Fibroblast of lung (primary cell): ENCODE measurements at regions not wholly inside any gene's neighbourhood (a gene's known extent, or its start where the extent isn't known, plus 50 kb on each side); places are given as distances from the start of the nearest gene placed in this dataset.

Experiments used
- DNase-seq, 2 donors: peaks; one replicate each; pipeline versions ENCODE4 v3.0.0 to v3.0.0-alpha.2; 2010; ENCODE audit warnings: low read depth in 2 of 2
- H2AFZ ChIP-seq: 2 replicates; pipeline ENCODE4 v1.5.1; 2012; ENCODE audit warnings: low read length, control low read depth, inconsistent platforms
- H3K27ac ChIP-seq: 2 replicates; pipeline ENCODE4 v1.5.1; 2011; ENCODE audit warnings: low read length, control low read depth; ENCODE audit not compliant: insufficient read depth
- H3K27me3 ChIP-seq: 2 replicates; pipeline ENCODE4 v1.5.1; 2011; ENCODE audit warnings: mild to moderate bottlenecking, low read length; ENCODE audit not compliant: control insufficient read depth, insufficient read depth
- H3K36me3 ChIP-seq: 2 replicates; pipeline ENCODE4 v1.5.1; 2011; ENCODE audit warnings: low read length; ENCODE audit not compliant: control insufficient read depth, insufficient read depth
- H3K4me1 ChIP-seq: 2 replicates; pipeline ENCODE4 v1.5.1; 2011; ENCODE audit warnings: low read length; ENCODE audit not compliant: control insufficient read depth, insufficient read depth; ENCODE audit errors: extremely low read depth
- H3K4me2 ChIP-seq: 2 replicates; pipeline ENCODE4 v1.5.1; 2011; ENCODE audit warnings: low read length, control low read depth; ENCODE audit not compliant: insufficient read depth; ENCODE audit errors: extremely low read depth
- H3K4me3 ChIP-seq, 4 experiments: fragments of 200-600 bp in 1 of 4; sonication (generic) in 1 of 4; replicated peaks in 1 of 4; 2 replicates each; pipeline ENCODE4 v1.5.1; 2011 to 2016; ENCODE audit warnings: low read length in 4 of 4, low read depth in 3 of 4, mild to moderate bottlenecking in 3 of 4, control low read depth in 2 of 4, inconsistent platforms in 1 of 4, mixed read lengths in 1 of 4; ENCODE audit not compliant: insufficient read depth in 1 of 4; ENCODE audit errors: control extremely low read depth in 1 of 4
- H3K79me2 ChIP-seq: 2 replicates; pipeline ENCODE4 v1.5.1; 2012; ENCODE audit warnings: mild to moderate bottlenecking, low read length, inconsistent platforms; ENCODE audit not compliant: control insufficient read depth, insufficient read depth
- H3K9ac ChIP-seq: 2 replicates; pipeline ENCODE4 v1.5.1; 2011; ENCODE audit warnings: mild to moderate bottlenecking, low read length, control low read depth; ENCODE audit not compliant: insufficient read depth
- H3K9me3 ChIP-seq: 2 replicates; pipeline ENCODE4 v1.5.1; 2012; ENCODE audit warnings: low read depth, low read length; ENCODE audit not compliant: control insufficient read depth, insufficient read depth
- H4K20me1 ChIP-seq: 2 replicates; pipeline ENCODE4 v1.5.1; 2011; ENCODE audit warnings: low read length; ENCODE audit not compliant: control insufficient read depth, insufficient read depth; ENCODE audit errors: extremely low read depth
- EZH2 ChIP-seq: IDR thresholded peaks from 2 replicates; pipeline ENCODE4 v1.5.1; 2012; ENCODE audit warnings: low read length, control low read depth, mild to moderate bottlenecking; ENCODE audit errors: missing control alignments
- TF ChIP-seq, protein P1 (sequence below), 2 donors: IDR thresholded peaks in 1 of 2; conservative IDR thresholded peaks in 1 of 2; 1 replicate in 1 of 2; 2 replicates in 1 of 2; pipeline ENCODE4 v1.5.1; 2011 to 2012; ENCODE audit warnings: low read length in 2 of 2, control low read depth in 1 of 2, inconsistent platforms in 1 of 2, low read depth in 1 of 2, mild to moderate bottlenecking in 1 of 2

DNA sequence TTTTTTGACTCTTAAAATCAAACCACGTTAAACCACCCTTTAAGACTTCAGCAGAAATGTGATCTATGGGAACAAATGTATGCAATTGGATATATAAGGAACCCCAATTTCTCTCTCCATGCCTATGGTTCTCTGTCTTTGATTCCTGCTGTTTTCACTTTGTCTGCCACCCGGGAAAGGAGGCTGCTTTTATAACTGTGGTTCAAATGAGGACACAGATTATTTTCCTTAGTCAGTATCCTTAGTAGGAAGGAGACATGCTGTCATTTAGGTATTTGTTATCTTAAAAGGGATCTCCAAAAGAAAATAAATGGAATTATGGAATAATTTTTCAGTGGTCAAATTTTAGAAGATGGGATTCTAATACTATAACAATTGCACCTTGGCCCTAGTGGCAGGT is 176.1 kb upstream of the NREP start:
- peak in 1 of 2 donors; percentile 46 for DNase-seq
- H3K36me3 ChIP-seq: no peaks in the 10 kb centered on the region
- H4K20me1 ChIP-seq: no peaks in the 10 kb centered on the region
- H3K79me2 ChIP-seq: no peaks in the 10 kb centered on the region
- no peak overlapping the region for H3K4me3 ChIP-seq
- H3K9me3 ChIP-seq: no peaks in the 10 kb centered on the region
- no peak overlapping the region for H2AFZ ChIP-seq
- H3K27ac ChIP-seq: no peak overlapping the region
- TF ChIP-seq, protein P1, sequence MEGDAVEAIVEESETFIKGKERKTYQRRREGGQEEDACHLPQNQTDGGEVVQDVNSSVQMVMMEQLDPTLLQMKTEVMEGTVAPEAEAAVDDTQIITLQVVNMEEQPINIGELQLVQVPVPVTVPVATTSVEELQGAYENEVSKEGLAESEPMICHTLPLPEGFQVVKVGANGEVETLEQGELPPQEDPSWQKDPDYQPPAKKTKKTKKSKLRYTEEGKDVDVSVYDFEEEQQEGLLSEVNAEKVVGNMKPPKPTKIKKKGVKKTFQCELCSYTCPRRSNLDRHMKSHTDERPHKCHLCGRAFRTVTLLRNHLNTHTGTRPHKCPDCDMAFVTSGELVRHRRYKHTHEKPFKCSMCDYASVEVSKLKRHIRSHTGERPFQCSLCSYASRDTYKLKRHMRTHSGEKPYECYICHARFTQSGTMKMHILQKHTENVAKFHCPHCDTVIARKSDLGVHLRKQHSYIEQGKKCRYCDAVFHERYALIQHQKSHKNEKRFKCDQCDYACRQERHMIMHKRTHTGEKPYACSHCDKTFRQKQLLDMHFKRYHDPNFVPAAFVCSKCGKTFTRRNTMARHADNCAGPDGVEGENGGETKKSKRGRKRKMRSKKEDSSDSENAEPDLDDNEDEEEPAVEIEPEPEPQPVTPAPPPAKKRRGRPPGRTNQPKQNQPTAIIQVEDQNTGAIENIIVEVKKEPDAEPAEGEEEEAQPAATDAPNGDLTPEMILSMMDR (conservative IDR thresholded peaks at IDR 0.05 in 1 of 2, IDR thresholded peaks at IDR 0.05 in 1 of 2; ENCODE audit: low read depth in 1 of 2, low read length in 2 of 2): no peak
- TF ChIP-seq EZH2: no peak
- H3K4me2 ChIP-seq: no peak overlapping the region
- no peak overlapping the region for H3K9ac ChIP-seq
- H3K4me1 ChIP-seq: peaks cover 28% of the 10 kb centered on the region
- no peaks in the 10 kb centered on the region for H3K27me3 ChIP-seq

DNA sequence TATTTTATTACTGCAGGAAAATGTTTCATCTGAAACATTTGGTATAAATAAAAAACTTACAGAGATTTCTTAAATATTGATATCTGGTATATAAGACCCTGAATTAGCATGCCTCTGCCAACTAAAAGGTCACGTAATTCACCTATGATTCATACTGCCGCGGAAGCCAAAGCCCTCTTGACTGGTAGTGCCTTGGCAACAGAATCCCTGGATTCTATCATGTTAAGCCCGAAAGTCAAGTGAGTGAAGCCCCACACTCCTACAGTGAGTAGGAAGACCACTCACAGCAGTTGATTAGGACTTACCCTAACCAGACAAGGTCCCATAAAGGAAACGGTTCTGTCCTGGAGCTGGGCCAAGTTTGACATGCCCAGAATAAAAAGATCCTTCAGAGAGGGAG is 175.6 kb upstream of the NREP start:
- no peak overlapping the region for H3K27ac ChIP-seq
- H3K36me3 ChIP-seq: no peaks in the 10 kb centered on the region
- no peaks in the 10 kb centered on the region for H3K27me3 ChIP-seq
- H3K4me3 ChIP-seq: no peak overlapping the region
- peaks cover 26% of the 10 kb centered on the region for H3K4me1 ChIP-seq
- H3K79me2 ChIP-seq: no peaks in the 10 kb centered on the region
- H3K9me3 ChIP-seq: no peaks in the 10 kb centered on the region
- H4K20me1 ChIP-seq: no peaks in the 10 kb centered on the region
- H3K4me2 ChIP-seq: no peak overlapping the region
- peak in 1 of 2 donors; percentile 68 for DNase-seq
- H3K9ac ChIP-seq: no peak overlapping the region
- TF ChIP-seq EZH2: no peak
- TF ChIP-seq, protein P1 (conservative IDR thresholded peaks at IDR 0.05 in 1 of 2, IDR thresholded peaks at IDR 0.05 in 1 of 2; ENCODE audit: low read depth in 1 of 2, low read length in 2 of 2): no peak
- no peak overlapping the region for H2AFZ ChIP-seq

DNA sequence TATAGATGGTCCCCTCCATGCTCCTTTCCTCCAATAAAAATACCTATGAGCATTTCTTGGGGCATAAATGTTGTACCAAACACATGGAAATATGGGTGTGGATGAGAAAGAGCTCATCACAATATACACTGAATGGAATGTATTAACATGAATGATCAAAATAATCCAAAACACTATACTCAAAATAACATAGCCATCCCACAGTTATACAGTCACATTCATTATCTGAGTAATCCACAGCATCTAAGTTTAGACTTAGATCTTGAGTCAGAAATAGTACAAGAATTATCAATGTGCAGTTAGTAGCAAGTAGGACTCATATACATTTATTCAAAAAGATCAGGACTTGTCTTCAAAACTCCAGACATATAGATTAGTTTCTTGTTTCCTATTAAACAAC is 175.2 kb upstream of the NREP start:
- no peak overlapping the region for H3K4me3 ChIP-seq
- no peak overlapping the region for H3K9ac ChIP-seq
- no peaks in the 10 kb centered on the region for H4K20me1 ChIP-seq
- no peaks in the 10 kb centered on the region for H3K9me3 ChIP-seq
- DNase-seq: peak in 1 of 2 donors; percentile 72
- H3K4me1 ChIP-seq: peaks cover 23% of the 10 kb centered on the region
- H3K27me3 ChIP-seq: no peaks in the 10 kb centered on the region
- TF ChIP-seq EZH2: no peak
- TF ChIP-seq, protein P1 (conservative IDR thresholded peaks at IDR 0.05 in 1 of 2, IDR thresholded peaks at IDR 0.05 in 1 of 2; ENCODE audit: low read depth in 1 of 2, low read length in 2 of 2): no peak
- H3K36me3 ChIP-seq: no peaks in the 10 kb centered on the region
- H3K79me2 ChIP-seq: no peaks in the 10 kb centered on the region
- H3K27ac ChIP-seq: no peak overlapping the region
- H3K4me2 ChIP-seq: no peak overlapping the region
- H2AFZ ChIP-seq: no peak overlapping the region
